Heart left ventricle (tissue), 16 donors: ENCODE measurements at regions not wholly inside any gene's neighbourhood (a gene's known extent, or its start where the extent isn't known, plus 50 kb on each side); places are given as distances from the start of the nearest gene placed in this dataset.
A peak's percentile ranks its signal among the peaks of the same experiment; 100 is the strongest.

ENCODE experiments used
- ATAC-seq, 4 donors: fragments of 200-7000 bp; cut with Tn5 transposase; one replicate each; pipeline ENCODE4 v1.9.1; 2020 to 2022; ENCODE audit warnings: moderate library complexity in 4 of 4, mild to moderate bottlenecking in 3 of 4, moderate number of reproducible peaks in 1 of 4
- DNase-seq, 5 donors: peaks; one replicate each; pipeline ENCODE4 v3.0.0-alpha.2; 2020
- H3K27ac ChIP-seq, 12 donors: fragments of 200-600 bp; sonication (generic) in 4 of 12; one replicate each; pipeline versions ENCODE4 v1.5.0 to v1.8.0; 2016 to 2022; ENCODE audit warnings: mild to moderate bottlenecking in 2 of 12
- H3K27me3 ChIP-seq, 9 donors: fragments of 200-600 bp; sonication (generic) in 2 of 9; one replicate each; pipeline versions ENCODE4 v1.5.1 to v1.8.0; 2016 to 2022; ENCODE audit warnings: mild to moderate bottlenecking in 3 of 9
- H3K36me3 ChIP-seq, 9 donors: fragments of 200-600 bp; sonication (generic) in 2 of 9; one replicate each; pipeline versions ENCODE4 v1.5.0 to v1.8.0; 2018 to 2022; ENCODE audit warnings: mild to moderate bottlenecking in 2 of 9
- H3K4me1 ChIP-seq, 12 donors: fragments of 200-600 bp; sonication (generic) in 4 of 12; one replicate each; pipeline versions ENCODE4 v1.5.0 to v1.8.0; 2016 to 2022; ENCODE audit warnings: mild to moderate bottlenecking in 3 of 12
- H3K4me3 ChIP-seq, 12 donors: fragments of 200-600 bp; sonication (generic) in 4 of 12; one replicate each; pipeline versions ENCODE4 v1.5.0 to v1.8.0; 2017 to 2022; ENCODE audit warnings: mild to moderate bottlenecking in 9 of 12, moderate library complexity in 4 of 12
- H3K9me3 ChIP-seq, 12 donors: fragments of 200-600 bp; sonication (generic) in 4 of 12; one replicate each; pipeline versions ENCODE4 v1.5.0 to v1.8.0; 2016 to 2022; ENCODE audit warnings: mild to moderate bottlenecking in 1 of 12
- POLR2A ChIP-seq, 2 donors: fragments of 450-650 bp; IDR thresholded peaks; one replicate each; pipeline ENCODE4 v1.6.1; 2017; ENCODE audit warnings: antibody characterized with exemption in 2 of 2, mild to moderate bottlenecking in 2 of 2, moderate library complexity in 2 of 2
- WGBS, 4 donors: extraction: QIAGEN DNeasy Blood & Tissue Kit in 2 of 4; methylation state at CpG; one replicate each; pipeline versions ENCODE4 v1.1.5 to v1.1.7; 2013 to 2018; 5-methylcytosine and 5-hydroxymethylcytosine counted together
- intact Hi-C, 10 donors: fragments of 100-400 bp; cut with DNase I; formaldehyde crosslinking; loops; one replicate each; pipeline versions ENCODE4 v1.11.1 to v1.14.2; 2022
- TF ChIP-seq, protein P1 (sequence below), 12 donors: fragments of 200-600 bp; sonication (generic) in 4 of 12; IDR thresholded peaks; one replicate each; pipeline versions ENCODE4 v1.5.0 to v1.8.0; 2018 to 2022; ENCODE audit warnings: antibody characterized with exemption in 12 of 12, mild to moderate bottlenecking in 5 of 12
- donor health status: ischemic (EF 13 %, LVEDD 7.1; RV severe dilation, severe dysfunction).
- donor health status: healthy with polysubstance abuse.
- donor health status: DM: no; HTN: yes; CAD: no.
- donor health status: DM: no; HTN: no; CAD: no.
- donor health status: ischemic (EF 25% LVEDD 6.9; RV normal size, moderate dysfunction).
- donor health status: ischemic (EF 25% LVEDD 5.7; RV mildly dilated, moderate dysfunction).
- donor health status: healthy.
- donor health status: DM: yes; HTN: yes; CAD: no.
- donor health status: ischemic (EF 35%, LVEDD 5.7; RV mildly dilated, moderate dysfunction).
- donor health status: nonischemic (EF 11% LVEDD 7.7; RV severe dilation, severe dysfunction).
- donor health status: DM: yes; HTN: yes; CAD: no.
- donor health status: PGD.
- donor health status: ischemic (EF 29% LVEDD 5.4; RV normal size, mild dysfunction).
- donor health status: nonischemic (EF 23%, LVEDD 6.1; RV moderate dilation, normal function).

DNA sequence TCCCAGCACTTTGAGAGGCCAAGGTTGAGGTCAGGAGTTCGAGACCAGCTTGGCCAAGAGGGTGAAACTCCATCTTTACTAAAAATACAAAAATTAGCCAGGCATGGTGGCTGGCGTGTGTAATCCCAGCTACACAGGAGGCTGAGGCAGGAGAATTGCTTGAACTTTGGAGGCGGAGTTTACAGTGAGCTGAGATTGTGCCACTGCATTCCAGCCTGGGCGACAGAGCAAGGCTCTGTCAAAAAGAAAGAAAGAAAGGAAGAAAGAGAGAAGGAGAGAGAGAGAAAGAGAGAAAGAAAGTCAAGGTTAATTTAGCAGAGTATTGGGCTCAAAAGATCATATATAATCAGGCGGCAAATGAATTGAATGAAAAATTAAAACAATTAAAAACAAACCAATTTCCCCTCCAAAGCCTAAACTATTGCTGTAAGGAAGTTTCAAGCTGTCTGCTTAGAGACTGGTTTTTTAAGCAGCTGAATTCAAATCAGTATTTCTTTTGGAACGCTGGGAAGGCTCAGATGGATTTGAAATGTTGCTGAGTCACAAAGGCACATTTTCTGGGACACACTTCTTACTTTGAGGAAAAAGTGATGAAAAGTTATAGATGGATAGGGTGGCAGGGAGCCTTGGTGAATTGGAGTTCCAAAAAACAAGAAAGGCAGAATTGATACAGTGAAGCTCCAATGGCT lies 81.3 kb upstream of the BHLHE40 start:
- H3K27ac ChIP-seq, result peak overlapping the region in 7 of 12 donors; percentile 22 to 60 (median 43)
- H3K4me3 ChIP-seq, result peak overlapping the region in 1 of 12 donors; percentile 7
- DNase-seq (no peak), ATAC-seq (peak in 1 of 4 donors; percentile 29)
- intact Hi-C loops, result loop anchor here in 2 of 10 donors (10.0 kb wide), 1 partner anchor 57 kb away; no protein-coding TSS in a partner anchor
- peaks cover 0 to 18% (median 0%) of the 10 kb centered on the region in 12 donors for H3K4me1 ChIP-seq
- no peaks in the 10 kb centered on the region for H3K27me3 ChIP-seq
- TF ChIP-seq, protein P1, sequence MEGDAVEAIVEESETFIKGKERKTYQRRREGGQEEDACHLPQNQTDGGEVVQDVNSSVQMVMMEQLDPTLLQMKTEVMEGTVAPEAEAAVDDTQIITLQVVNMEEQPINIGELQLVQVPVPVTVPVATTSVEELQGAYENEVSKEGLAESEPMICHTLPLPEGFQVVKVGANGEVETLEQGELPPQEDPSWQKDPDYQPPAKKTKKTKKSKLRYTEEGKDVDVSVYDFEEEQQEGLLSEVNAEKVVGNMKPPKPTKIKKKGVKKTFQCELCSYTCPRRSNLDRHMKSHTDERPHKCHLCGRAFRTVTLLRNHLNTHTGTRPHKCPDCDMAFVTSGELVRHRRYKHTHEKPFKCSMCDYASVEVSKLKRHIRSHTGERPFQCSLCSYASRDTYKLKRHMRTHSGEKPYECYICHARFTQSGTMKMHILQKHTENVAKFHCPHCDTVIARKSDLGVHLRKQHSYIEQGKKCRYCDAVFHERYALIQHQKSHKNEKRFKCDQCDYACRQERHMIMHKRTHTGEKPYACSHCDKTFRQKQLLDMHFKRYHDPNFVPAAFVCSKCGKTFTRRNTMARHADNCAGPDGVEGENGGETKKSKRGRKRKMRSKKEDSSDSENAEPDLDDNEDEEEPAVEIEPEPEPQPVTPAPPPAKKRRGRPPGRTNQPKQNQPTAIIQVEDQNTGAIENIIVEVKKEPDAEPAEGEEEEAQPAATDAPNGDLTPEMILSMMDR (IDR thresholded peaks at IDR 0.05), result no peak
- TF ChIP-seq POLR2A (IDR thresholded peaks at IDR 0.05), result no peak
- H3K36me3 ChIP-seq, result no peaks in the 10 kb centered on the region
- WGBS, 4 donors, result 77 to 88% (median 81%) methylated on average over 6 of the region's 6 CpGs
- H3K9me3 ChIP-seq, result no peaks in the 10 kb centered on the region

DNA sequence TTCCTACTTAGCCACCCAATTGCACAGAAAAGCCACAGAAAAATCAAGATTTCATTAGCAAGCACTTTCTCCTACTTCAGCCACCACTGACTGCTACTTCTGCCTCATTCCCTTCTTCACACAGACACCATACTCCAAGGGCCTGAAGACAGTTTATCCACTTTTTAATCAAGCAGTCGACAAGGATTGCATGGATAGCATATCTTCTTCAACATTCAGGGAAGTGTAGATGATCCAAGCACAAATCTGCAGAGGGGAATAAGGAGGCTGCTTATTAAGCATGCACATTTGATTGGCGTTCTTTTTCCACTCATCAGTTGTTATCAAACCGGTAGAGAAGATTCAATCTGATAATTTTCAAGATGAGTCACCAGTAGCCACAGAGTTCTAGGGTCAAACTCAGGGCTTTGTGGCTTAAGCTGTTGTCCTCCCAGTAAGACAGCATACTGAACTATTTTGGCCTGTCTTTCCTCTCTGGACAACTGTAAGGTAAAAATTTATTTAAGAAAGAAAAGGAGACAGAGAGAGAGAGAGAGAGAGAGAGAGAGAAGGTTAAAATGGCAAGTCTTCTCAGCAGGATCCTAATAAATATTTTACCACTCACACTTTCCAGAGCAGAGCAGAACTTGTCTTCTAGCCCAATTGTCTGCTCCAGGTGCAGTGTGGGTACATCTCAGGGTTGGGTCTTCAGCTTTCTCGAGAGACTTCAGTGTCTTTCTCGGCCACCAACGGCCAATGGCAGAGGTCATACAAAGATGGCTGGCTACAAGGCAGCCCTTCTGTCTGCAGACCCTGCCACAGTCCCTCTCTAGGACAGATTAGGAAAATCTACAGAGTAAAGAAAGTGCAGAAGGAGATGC lies 80.6 kb upstream of the BHLHE40 start:
- no peak for TF ChIP-seq POLR2A (IDR thresholded peaks at IDR 0.05)
- TF ChIP-seq, protein P1 (IDR thresholded peaks at IDR 0.05), result no peak
- Histone ChIP-seq H3K27ac (peak overlapping the region in 5 of 12 donors; percentile 35 to 60 (median 52)), H3K36me3 (no peaks in the 10 kb centered on the region), H3K4me1 (peaks cover 0 to 18% (median 0%) of the 10 kb centered on the region in 12 donors), H3K9me3 (no peaks in the 10 kb centered on the region), H3K4me3 (no peak overlapping the region), H3K27me3 (no peaks in the 10 kb centered on the region)
- intact Hi-C loops, result loop anchor here in 2 of 10 donors (10.0 kb wide), 1 partner anchor 56 kb away; no protein-coding TSS in a partner anchor
- WGBS, 4 donors, result 73 to 78% (median 76%) methylated on average over 6 of the region's 6 CpGs
- DNase-seq, result no peak
- no peak for ATAC-seq

DNA sequence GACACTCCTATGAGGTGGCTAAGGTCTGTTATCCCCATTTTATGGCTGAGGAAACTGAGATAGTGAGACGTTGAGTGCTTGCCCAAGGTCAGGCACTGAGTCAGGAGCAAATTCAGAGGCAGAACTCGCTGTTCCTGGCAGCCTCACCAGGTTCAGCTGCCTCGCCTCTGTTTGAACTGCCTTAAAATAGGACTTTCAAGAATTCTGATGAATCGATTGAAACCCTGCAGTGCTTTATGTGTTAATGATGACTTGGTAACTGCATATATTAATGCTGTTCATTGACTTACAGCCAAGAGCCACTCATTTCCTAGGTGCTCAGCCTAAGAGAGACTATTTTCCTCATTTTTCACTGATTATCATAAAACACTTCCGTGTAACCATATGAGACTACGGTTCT lies 79.5 kb upstream of the BHLHE40 start:
- Histone ChIP-seq H3K27ac (no peak overlapping the region), H3K4me3 (no peak overlapping the region), H3K27me3 (no peaks in the 10 kb centered on the region), H3K4me1 (peaks cover 0 to 20% (median 0%) of the 10 kb centered on the region in 12 donors), H3K9me3 (no peaks in the 10 kb centered on the region), H3K36me3 (no peaks in the 10 kb centered on the region)
- intact Hi-C loops, result loop anchor here in 3 of 10 donors (10.0 kb wide), 2 partner anchors 55 to 65 kb away; no protein-coding TSS in a partner anchor
- WGBS, 4 donors, result 79 to 94% (median 93%) methylated on average over 6 of the region's 6 CpGs
- no peak for TF ChIP-seq POLR2A (IDR thresholded peaks at IDR 0.05)
- TF ChIP-seq, protein P1 (IDR thresholded peaks at IDR 0.05), result no peak
- DNase-seq, result no peak
- no peak for ATAC-seq

DNA sequence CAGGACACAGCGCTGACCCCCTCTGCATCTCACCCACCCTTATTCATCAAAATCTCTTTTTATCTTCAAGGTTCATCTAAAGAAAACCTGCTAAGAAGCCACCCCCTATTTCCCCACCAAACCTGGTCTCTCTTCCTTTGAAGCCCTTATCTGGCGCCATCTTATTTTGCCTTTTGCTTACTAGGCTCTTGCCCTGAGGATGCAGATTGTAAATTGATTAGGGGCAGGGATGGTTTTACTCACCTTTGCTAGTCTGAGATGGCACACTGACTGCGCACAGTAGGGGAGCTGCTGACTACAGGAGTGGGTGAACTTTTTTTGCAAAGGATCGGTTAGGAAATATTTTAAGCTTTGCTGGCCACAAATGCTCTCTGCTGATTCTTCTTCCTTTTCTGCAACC lies 78.9 kb upstream of the BHLHE40 start:
- intact Hi-C loops, result loop anchor here in 1 of 10 donors (10.0 kb wide), 1 partner anchor 65 kb away; no protein-coding TSS in a partner anchor
- TF ChIP-seq POLR2A (IDR thresholded peaks at IDR 0.05), result no peak
- TF ChIP-seq, protein P1 (IDR thresholded peaks at IDR 0.05), result no peak
- Histone ChIP-seq H3K27me3 (no peaks in the 10 kb centered on the region), H3K27ac (no peak overlapping the region), H3K4me1 (peaks cover 0 to 24% (median 0%) of the 10 kb centered on the region in 12 donors), H3K36me3 (no peaks in the 10 kb centered on the region), H3K9me3 (no peaks in the 10 kb centered on the region), H3K4me3 (no peak overlapping the region)
- WGBS, 4 donors, result 95 to 97% (median 96%) methylated on average over 4 of the region's 4 CpGs
- ATAC-seq (no peak), DNase-seq (no peak)
